GM21515 (cell line): ENCODE measurements at regions not wholly inside any gene's neighbourhood (a gene's known extent, or its start where the extent isn't known, plus 50 kb on each side); places are given as distances from the start of the nearest gene placed in this dataset.

Source experiments
- ATAC-seq: cut with Tn5 transposase; IDR thresholded peaks from one replicate; pipeline ENCODE4 v1.9.1; 2021; ENCODE audit not compliant: unreplicated experiment

- no peak for ATAC-seq
Measured at GRCh38 chr4:155522201-155522600, 144.4 kb upstream of the GUCY1A1 start.

DNA sequence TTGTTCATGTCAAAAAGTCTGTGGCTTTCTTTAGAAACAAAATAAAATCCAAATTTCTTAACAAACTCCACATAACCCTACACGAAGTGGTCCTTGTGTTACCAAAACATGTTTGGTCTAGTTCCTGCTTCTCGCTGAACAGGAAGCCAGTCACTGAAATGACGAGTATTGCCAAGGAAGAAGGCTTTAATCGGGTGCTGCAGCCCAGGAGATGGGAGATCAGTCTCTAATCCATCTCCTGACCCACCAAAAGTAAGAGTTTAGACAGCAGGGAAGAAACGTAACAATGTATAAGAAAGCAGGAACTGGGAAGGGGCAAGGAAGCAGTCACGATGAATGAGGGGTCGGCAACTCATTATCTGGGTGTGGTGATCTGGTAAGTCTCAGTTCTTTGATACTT, 144.6 kb upstream of the MAP9 start:
- no peak for ATAC-seq

DNA sequence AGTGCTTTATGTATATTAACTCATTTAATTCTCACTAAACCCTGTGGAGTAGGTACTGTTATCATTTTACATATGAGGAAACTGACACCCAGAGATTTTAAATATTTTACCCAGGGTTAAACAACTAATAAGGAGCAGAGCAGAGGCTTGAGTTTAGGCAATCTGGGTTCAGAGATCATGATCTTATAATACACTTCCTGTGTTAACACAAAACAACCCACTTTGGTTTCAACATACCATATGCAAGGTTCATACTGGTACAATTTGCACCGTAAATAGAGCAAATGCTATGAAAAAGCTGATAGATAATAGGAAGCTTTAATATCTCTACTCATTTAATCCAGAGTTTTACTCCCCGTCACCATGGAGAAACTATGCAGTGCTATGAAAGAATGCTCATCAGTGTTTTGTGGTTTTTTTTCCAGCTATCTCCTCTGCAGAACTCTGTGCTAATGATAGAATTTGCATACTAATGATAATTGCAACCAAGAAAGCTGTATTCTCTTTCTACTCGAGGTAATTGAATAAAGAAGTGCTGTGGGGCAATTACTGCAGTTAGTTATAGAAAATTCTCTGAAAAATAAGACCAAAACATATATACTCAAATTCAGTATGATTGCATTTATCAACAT, 138.8 kb upstream of the MAP9 start:
- no peak for ATAC-seq

DNA sequence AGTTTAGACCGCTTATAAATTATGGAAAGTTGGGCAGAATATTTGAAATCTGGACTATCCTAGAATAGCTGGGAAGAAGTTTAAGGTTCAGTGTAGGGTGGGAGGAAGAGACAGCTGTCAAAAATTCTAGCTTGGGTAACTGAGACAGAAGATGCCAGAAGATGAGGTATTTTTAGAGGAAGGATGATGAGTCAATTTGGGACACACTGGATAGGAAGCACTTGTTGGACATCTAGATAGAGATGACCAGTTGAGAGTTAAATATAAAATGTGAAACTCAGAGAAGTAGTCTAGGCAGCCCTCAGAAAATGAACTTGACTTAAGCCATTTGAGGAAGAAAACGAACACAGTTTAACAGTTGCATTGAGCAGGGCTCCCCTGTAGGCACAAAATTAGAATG, 137.9 kb upstream of the MAP9 start:
- ATAC-seq = no peak

DNA sequence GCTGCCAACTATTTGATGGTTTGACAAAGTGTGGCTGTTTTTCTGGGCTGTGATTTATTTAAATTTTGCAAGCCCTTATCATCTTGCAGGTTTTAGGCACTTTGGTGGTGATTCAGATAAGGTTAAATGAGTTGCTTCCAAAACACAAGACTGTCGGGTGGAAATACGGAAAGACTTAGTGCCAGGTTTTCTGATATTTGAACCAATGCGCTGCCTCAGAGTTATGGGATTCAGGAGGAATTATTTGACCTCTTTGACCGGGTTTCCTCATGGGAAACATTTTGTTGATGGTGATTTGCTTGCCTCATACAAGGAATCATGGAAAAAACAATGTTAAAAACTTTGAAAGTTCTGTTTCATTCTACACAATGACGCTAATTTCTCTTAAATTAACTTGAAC, 136.1 kb upstream of the MAP9 start:
- no peak for ATAC-seq

DNA sequence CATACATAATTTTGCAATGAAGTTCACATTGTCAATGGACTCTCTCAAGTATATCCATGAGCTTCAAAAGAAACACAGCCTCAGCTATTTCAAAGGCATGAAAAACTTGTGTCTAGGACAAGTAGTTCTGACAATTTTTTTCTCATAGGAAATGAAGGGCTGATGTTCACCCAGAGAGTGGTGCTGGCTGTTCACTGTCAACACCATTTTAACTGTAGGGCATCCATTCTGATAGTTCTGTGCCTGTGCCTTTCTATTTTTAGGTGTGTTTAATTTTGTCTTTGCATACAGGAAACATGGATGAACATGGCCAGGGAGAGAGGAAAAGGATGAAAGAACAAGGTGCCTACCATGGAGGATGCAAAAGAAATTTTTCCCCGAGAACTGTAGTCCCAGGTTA, 135.3 kb upstream of the MAP9 start:
- no peak for ATAC-seq

DNA sequence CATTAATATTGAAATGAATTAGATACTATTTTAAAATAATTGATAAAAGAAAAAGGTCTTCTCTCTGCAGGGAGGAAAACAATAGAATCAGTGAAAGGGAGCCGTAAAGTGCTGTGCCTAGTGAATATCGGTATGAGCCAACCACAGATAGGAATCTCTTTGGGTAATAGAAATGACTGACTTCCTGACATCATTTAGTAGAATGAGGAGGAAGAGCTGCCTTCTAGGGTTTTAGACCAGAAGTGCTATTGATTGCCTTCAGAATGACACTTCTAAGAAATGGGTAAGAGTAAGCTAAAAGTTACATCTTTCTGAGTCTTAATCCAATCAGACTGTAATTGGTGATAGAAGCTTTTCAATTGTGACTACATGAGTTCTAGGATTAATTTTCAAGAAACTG, 134.0 kb upstream of the MAP9 start:
- ATAC-seq = no peak

DNA sequence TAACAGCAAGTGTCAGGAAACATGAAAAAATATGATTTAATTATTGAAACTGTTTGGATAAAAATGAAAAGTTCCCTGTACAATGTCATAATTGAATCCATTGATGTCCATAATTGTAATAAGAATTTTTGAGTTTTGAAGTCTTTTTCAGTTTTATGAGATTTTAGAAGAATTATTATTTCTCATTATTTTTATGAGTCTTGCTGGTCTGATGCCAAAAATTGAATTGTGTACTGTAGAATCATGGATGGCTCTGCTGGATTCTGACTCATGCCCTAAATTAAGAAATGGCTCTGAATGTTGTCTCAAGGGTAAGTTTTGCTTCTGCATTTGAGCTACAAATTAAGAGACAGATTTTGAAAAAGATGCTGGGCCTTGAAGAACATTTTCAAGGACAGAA, 132.8 kb upstream of the MAP9 start:
- ATAC-seq = no peak

- no peak for ATAC-seq
Measured at GRCh38 chr4:155506745-155507144, 130.0 kb upstream of the MAP9 start.

- no peak for ATAC-seq
Measured at GRCh38 chr4:155505321-155505720, 128.6 kb upstream of the MAP9 start.

GRCh38 chr4:155497306-155497705, 120.5 kb upstream of the MAP9 start:
- no peak for ATAC-seq

DNA sequence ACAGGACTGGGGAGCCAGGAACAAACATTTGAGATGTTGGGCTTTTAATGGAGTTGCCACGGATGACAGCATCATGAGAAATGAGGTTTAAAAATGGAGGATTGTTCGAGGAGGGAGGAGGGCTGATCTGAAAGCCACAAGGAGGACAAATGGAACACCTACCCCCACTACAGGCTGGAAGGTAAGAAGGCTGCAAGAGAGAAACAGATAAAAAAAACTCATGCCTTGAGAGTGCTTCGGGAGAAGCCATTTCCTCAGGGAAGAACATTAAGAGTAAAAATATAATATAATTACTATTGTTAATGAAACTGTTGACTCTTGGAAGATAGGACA, 119.5 kb upstream of the MAP9 start:
- ATAC-seq = no peak

- no peak for ATAC-seq
Measured at GRCh38 chr4:155495572-155496293, 119.0 kb upstream of the MAP9 start.

DNA sequence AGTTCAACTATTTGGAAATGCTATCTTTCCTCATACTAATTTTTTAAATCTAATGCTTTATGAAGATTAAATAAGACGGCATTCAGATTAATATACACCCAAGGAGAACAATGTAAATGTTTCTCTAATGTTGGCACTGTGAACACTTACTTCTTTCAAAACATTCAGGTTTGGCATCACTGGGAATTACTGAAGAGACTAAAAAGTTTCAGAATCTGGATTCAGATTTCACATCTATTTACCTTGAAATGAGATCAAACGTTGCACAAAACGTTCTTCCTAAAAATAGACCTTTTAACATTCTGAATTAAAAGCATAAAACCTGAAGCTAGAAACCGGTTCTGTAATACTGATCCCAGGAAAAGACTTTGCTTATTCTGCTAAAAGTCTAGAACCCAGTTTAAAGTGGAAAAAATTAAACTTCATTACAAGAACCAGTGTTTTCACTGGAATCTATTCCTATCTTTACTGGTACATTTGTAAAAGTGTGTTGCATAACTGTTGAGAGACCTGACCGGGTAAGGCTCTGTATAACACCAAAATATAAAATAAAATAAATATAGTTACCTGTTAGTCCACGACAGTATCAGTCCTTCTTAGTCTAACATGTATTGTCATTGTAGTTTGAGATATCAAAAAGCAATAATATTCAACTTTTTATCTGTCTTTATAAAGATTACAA, 117.4 kb upstream of the MAP9 start:
- no peak for ATAC-seq

DNA sequence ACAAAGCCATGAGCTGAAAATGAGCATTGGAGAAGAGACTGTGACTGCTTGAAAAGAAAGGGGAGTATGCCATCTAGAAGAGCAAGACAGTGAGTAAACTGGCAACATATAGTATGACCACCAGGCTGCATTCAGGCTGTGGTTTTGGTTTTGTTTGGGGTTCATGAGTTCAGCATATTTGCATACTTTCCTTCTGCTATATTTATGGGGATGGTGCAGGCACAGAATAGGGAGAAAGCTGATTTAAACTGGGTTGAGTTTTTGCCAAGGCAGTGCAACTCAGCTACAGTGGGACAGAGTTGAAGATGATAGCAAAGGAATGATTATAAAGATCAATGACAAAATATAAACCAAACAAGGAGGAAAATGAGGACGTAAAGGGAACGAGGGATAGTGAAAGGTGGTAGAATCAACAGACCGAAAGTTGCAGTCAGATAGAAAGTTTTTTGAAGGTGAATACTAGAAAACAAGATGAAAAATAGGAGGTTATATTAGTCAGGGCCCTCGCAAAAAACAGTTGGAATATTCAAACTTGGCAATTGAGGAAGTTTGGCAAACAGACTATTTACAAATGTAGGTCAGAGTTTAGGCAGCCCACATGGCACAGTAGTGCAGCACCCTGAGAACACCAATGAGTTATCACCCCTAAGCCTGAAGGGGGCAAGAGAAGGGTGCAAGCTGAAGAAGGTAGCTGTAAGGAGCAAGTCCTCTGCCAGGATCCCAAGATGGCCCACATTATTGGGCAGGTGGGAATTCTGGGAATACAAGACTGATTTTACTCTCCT, 114.8 kb upstream of the MAP9 start:
- ATAC-seq = peak; percentile 97

- no peak for ATAC-seq
Measured at GRCh38 chr4:155489271-155489670, 112.5 kb upstream of the MAP9 start.

- no peak for ATAC-seq
Measured at GRCh38 chr4:155488691-155489090, 111.9 kb upstream of the MAP9 start.

- ATAC-seq = no peak
Measured at GRCh38 chr4:155487210-155487609, 110.4 kb upstream of the MAP9 start.

DNA sequence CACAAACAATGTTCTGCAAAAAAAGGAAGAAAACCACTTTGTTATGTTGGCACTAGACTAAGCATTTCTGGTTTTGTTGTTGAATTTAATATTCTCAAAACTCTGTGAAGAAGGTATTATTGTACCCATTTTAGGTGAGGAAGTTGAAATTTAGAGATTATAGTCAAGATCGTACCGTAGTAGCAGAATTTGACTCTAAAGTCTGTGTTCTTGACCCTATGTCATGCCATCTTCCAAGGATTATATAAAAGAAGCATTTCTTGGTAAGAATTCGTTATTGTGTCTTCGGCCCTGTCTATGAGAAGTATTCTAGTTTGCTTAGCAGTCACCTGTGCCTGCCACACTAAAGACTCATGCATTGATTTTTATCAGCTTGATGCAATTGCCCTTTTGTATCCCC, 104.4 kb upstream of the MAP9 start:
- ATAC-seq = no peak

GRCh38 chr4:155479835-155480234, 103.1 kb upstream of the MAP9 start:
- no peak for ATAC-seq

GRCh38 chr4:155478336-155478835, 101.6 kb upstream of the MAP9 start:
- ATAC-seq = no peak

DNA sequence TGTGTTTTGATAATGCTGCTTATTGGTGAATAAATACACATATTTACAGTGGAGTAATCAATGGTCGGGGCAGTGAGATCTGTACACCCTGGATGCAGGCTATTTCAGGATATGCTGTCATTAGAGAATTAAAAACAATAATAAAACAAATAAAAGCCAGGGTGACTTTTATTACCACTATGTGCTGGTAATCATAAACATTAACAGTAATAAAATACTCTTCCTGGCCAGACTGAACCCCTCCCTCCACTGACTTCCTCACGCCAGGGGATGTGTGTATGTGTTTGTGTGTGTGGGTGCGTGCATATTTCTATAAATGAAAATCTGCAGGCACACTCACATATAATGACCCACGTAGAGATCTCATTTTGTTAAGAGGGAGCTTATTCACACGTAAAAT, 98.0 kb upstream of the MAP9 start:
- ATAC-seq = no peak
